Liver (tissue), 8 donors: ENCODE measurements at regions not wholly inside any gene's neighbourhood (a gene's known extent, or its start where the extent isn't known, plus 50 kb on each side); places are given as distances from the start of the nearest gene placed in this dataset.

ENCODE experiments used
- DNase-seq: peaks from one replicate; pipeline ENCODE4 v3.0.0-alpha.2; 2017; ENCODE audit warnings: low spot score
- H3K27ac ChIP-seq, 2 donors: one replicate each; pipeline ENCODE4 v1.7.0; 2013; ENCODE audit warnings: inconsistent platforms in 2 of 2, low read length in 2 of 2, control low read depth in 1 of 2, low read depth in 1 of 2, mild to moderate bottlenecking in 1 of 2
- H3K27me3 ChIP-seq, 4 donors: one replicate each; pipeline versions ENCODE4 v1.6.1 to v1.7.0; 2013; ENCODE audit warnings: low read length in 3 of 4, inconsistent platforms in 1 of 4, mild to moderate bottlenecking in 1 of 4, moderate library complexity in 1 of 4; ENCODE audit not compliant: control insufficient read depth in 4 of 4, insufficient read depth in 4 of 4
- H3K36me3 ChIP-seq, 4 donors: one replicate each; pipeline versions ENCODE4 v1.6.1 to v1.7.0; 2013; ENCODE audit warnings: low read length in 3 of 4, mild to moderate bottlenecking in 3 of 4, low read depth in 1 of 4, moderate library complexity in 1 of 4; ENCODE audit not compliant: control insufficient read depth in 4 of 4, insufficient read depth in 3 of 4
- H3K4me1 ChIP-seq, 4 donors: one replicate each; pipeline versions ENCODE4 v1.6.1 to v1.7.0; 2013; ENCODE audit warnings: low read length in 3 of 4, mild to moderate bottlenecking in 3 of 4, moderate library complexity in 1 of 4; ENCODE audit not compliant: control insufficient read depth in 4 of 4, insufficient read depth in 4 of 4
- H3K4me3 ChIP-seq, 3 donors: one replicate each; pipeline versions ENCODE4 v1.6.1 to v1.7.0; 2013; ENCODE audit warnings: low read length in 3 of 3, control low read depth in 1 of 3, low read depth in 1 of 3, mild to moderate bottlenecking in 1 of 3
- H3K9ac ChIP-seq, 2 donors: one replicate each; pipeline ENCODE4 v1.7.0; 2013; ENCODE audit warnings: low read length in 2 of 2, mild to moderate bottlenecking in 2 of 2, moderate library complexity in 2 of 2, control low read depth in 1 of 2, low read depth in 1 of 2
- H3K9me3 ChIP-seq, 4 donors: one replicate each; pipeline versions ENCODE4 v1.6.1 to v1.7.0; 2013; ENCODE audit warnings: low read length in 3 of 4; ENCODE audit not compliant: control insufficient read depth in 4 of 4
- ATF3 ChIP-seq: IDR thresholded peaks from 2 replicates; pipeline ENCODE4 v1.6.1; 2016; ENCODE audit warnings: antibody characterized with exemption
- CTCF ChIP-seq: fragments of 150-350 bp; IDR thresholded peaks from 2 replicates; pipeline ENCODE4 v1.5.1; 2017; ENCODE audit warnings: improper control_type of control experiment, low read depth, low read length; ENCODE audit not compliant: missing input control
- EGR1 ChIP-seq, 2 donors: IDR thresholded peaks; 2 replicates each; pipeline ENCODE4 v1.6.1; 2016 to 2018; ENCODE audit warnings: antibody characterized with exemption in 2 of 2, low read depth in 2 of 2
- FOXA1 ChIP-seq: IDR thresholded peaks from 2 replicates; pipeline ENCODE4 v1.6.1; 2016; ENCODE audit warnings: antibody characterized with exemption
- FOXA2 ChIP-seq: IDR thresholded peaks from 2 replicates; pipeline ENCODE4 v1.6.1; 2016; ENCODE audit warnings: antibody characterized with exemption
- GABPA ChIP-seq, 2 donors: IDR thresholded peaks in 1 of 2; conservative IDR thresholded peaks in 1 of 2; 2 replicates each; pipeline ENCODE4 v1.6.1; 2016; ENCODE audit warnings: antibody characterized with exemption in 2 of 2, mild to moderate bottlenecking in 1 of 2, moderate library complexity in 1 of 2
- HNF4A ChIP-seq, 2 donors: conservative IDR thresholded peaks; 2 replicates each; pipeline ENCODE4 v1.6.1; 2016; ENCODE audit warnings: antibody characterized with exemption in 2 of 2, mild to moderate bottlenecking in 2 of 2
- HNF4G ChIP-seq: IDR thresholded peaks from 2 replicates; pipeline ENCODE4 v1.6.1; 2016; ENCODE audit warnings: antibody characterized with exemption
- JUND ChIP-seq, 2 donors: IDR thresholded peaks; 2 replicates each; pipeline ENCODE4 v1.6.1; 2016; ENCODE audit warnings: antibody characterized with exemption in 2 of 2
- MAX ChIP-seq: IDR thresholded peaks from 2 replicates; pipeline ENCODE4 v1.6.1; 2016; ENCODE audit warnings: antibody characterized with exemption
- NR2F2 ChIP-seq: IDR thresholded peaks from 2 replicates; pipeline ENCODE4 v1.6.1; 2016; ENCODE audit warnings: antibody characterized with exemption
- RAD21 ChIP-seq, 2 donors: IDR thresholded peaks; 2 replicates each; pipeline ENCODE4 v1.6.1; 2016; ENCODE audit warnings: antibody characterized with exemption in 2 of 2, mild to moderate bottlenecking in 2 of 2
- REST ChIP-seq: IDR thresholded peaks from 2 replicates; pipeline ENCODE4 v1.6.1; 2016; ENCODE audit warnings: antibody characterized with exemption, mild to moderate bottlenecking
- RXRA ChIP-seq, 2 donors: IDR thresholded peaks; 2 replicates each; pipeline ENCODE4 v1.6.1; 2017 to 2018; ENCODE audit warnings: antibody characterized with exemption in 2 of 2, mild to moderate bottlenecking in 1 of 2
- SP1 ChIP-seq: IDR thresholded peaks from 2 replicates; pipeline ENCODE4 v1.6.1; 2018; ENCODE audit warnings: antibody characterized with exemption, mild to moderate bottlenecking
- TAF1 ChIP-seq: conservative IDR thresholded peaks from 2 replicates; pipeline ENCODE4 v1.6.1; 2016; ENCODE audit warnings: antibody characterized with exemption, mild to moderate bottlenecking
- YY1 ChIP-seq: IDR thresholded peaks from 2 replicates; pipeline ENCODE4 v1.6.1; 2016; ENCODE audit warnings: antibody characterized with exemption, mild to moderate bottlenecking
- ZBTB33 ChIP-seq: IDR thresholded peaks from 2 replicates; pipeline ENCODE4 v1.6.1; 2016; ENCODE audit warnings: antibody characterized with exemption
- WGBS: extraction: QIAGEN DNeasy Blood & Tissue Kit; methylation state at CpG from one replicate; pipeline ENCODE4 v1.1.7; 2013; 5-methylcytosine and 5-hydroxymethylcytosine counted together
- donor health status: healthy.
- donor health status: healthy.
- donor health status: healthy.
- donor health status: healthy.
- donor health status: healthy.

GRCh38 chr6:51299621-51300380 lies 481.1 kb downstream of the TFAP2B start:
- TF ChIP-seq CTCF (no peak), GABPA (IDR thresholded peaks at IDR 0.05 in 1 of 2, conservative IDR thresholded peaks at IDR 0.05 in 1 of 2) (no peak), RXRA (IDR thresholded peaks at IDR 0.05) (no peak), HNF4G (no peak), NR2F2 (no peak), ZBTB33 (no peak), RAD21 (IDR thresholded peaks at IDR 0.05) (no peak), FOXA1 (no peak)
- Histone ChIP-seq H3K9me3 (no peaks in the 10 kb centered on the region), H3K4me3 (no peak overlapping the region), H3K36me3 (no peaks in the 10 kb centered on the region), H3K4me1 (peaks cover 0 to 1% (median 0%) of the 10 kb centered on the region in 4 donors), H3K9ac (no peak overlapping the region), H3K27ac (no peak overlapping the region), H3K27me3 (no peaks in the 10 kb centered on the region)
- DNase-seq: no peak
- 94% methylated on average over 3 of the region's 3 CpGs for WGBS

- DNase-seq: no peak
- Histone ChIP-seq H3K4me1 (peaks cover 0 to 1% (median 0%) of the 10 kb centered on the region in 4 donors), H3K4me3 (no peak overlapping the region)
Measured at GRCh38 chr6:51300510-51300909, 481.8 kb downstream of the TFAP2B start.

More at GRCh38 chr6:51300510-51300909, 481.8 kb downstream of the TFAP2B start:
- Histone ChIP-seq H3K9ac (no peak overlapping the region), H3K27ac (no peak overlapping the region), H3K36me3 (no peaks in the 10 kb centered on the region), H3K9me3 (no peaks in the 10 kb centered on the region), H3K27me3 (no peaks in the 10 kb centered on the region)
- TF ChIP-seq MAX (no peak), FOXA2 (no peak), YY1 (no peak), ZBTB33 (no peak), SP1 (no peak), NR2F2 (no peak), RAD21 (IDR thresholded peaks at IDR 0.05) (no peak), REST (no peak), HNF4G (no peak), CTCF (no peak), GABPA (IDR thresholded peaks at IDR 0.05 in 1 of 2, conservative IDR thresholded peaks at IDR 0.05 in 1 of 2) (no peak), TAF1 (no peak), FOXA1 (no peak), HNF4A (conservative IDR thresholded peaks at IDR 0.05) (no peak), JUND (IDR thresholded peaks at IDR 0.05) (no peak), EGR1 (IDR thresholded peaks at IDR 0.05; ENCODE audit: low read depth in 2 of 2) (no peak), ATF3 (no peak), RXRA (IDR thresholded peaks at IDR 0.05) (no peak)
